A549 (cell line): ENCODE measurements at regions not wholly inside any gene's neighbourhood (a gene's known extent, or its start where the extent isn't known, plus 50 kb on each side); places are given as distances from the start of the nearest gene placed in this dataset.

ENCODE experiments used
- CEBPB ChIP-seq, 2 experiments: fragments of >200 bp in 1 of 2; sonication (Bioruptor Twin) in 1 of 2; formaldehyde crosslinking in 1 of 2; IDR thresholded peaks; 2 replicates each; pipeline ENCODE4 v1.6.1; 2012 to 2016
- HEYL ChIP-seq: fragments of 250-450 bp; sonication (Bioruptor Pico); IDR thresholded peaks from 2 replicates; pipeline ENCODE4 v1.8.0; 2021; ENCODE audit warnings: mild to moderate bottlenecking, moderate library complexity
- KDM5A ChIP-seq: fragments of 200-600 bp; sonication (generic); IDR thresholded peaks from 2 replicates; pipeline ENCODE4 v1.6.1; 2016; ENCODE audit warnings: antibody characterized with exemption, mild to moderate bottlenecking
- NPAS2 ChIP-seq: fragments of 250-450 bp; sonication (Bioruptor Pico); IDR thresholded peaks from 2 replicates; pipeline ENCODE4 v1.8.0; 2022; ENCODE audit warnings: mild to moderate bottlenecking, moderate library complexity, borderline replicate concordance
- PHF8 ChIP-seq: fragments of 200-600 bp; sonication (generic); IDR thresholded peaks from 2 replicates; pipeline ENCODE4 v1.6.1; 2016; ENCODE audit warnings: low read depth, mild to moderate bottlenecking, antibody characterized with exemption, moderate library complexity, borderline replicate concordance
- POLR2A ChIP-seq: IDR thresholded peaks from 2 replicates; pipeline ENCODE4 v1.6.1; 2012; ENCODE audit warnings: mild to moderate bottlenecking, low read length
- RAD21 ChIP-seq, 2 experiments: fragments of >200 bp in 1 of 2; sonication (Bioruptor Twin) in 1 of 2; formaldehyde crosslinking in 1 of 2; IDR thresholded peaks in 1 of 2; conservative IDR thresholded peaks in 1 of 2; 2 replicates in 1 of 2; 3 replicates in 1 of 2; pipeline ENCODE4 v1.6.1; 2012 to 2018; ENCODE audit warnings: inconsistent platforms in 1 of 2
- RFX5 ChIP-seq: fragments of 450-650 bp; IDR thresholded peaks from 2 replicates; pipeline ENCODE4 v1.7.1; 2014; ENCODE audit warnings: antibody characterized with exemption, mild to moderate bottlenecking, moderate library complexity
- TF ChIP-seq, protein P1 (sequence below): fragments of >200 bp; sonication (Bioruptor Twin); formaldehyde crosslinking; IDR thresholded peaks from 3 replicates; pipeline ENCODE4 v1.5.1; 2016
- TF ChIP-seq, protein P2 (sequence below): fragments of 200-600 bp; sonication (generic); IDR thresholded peaks from 2 replicates; pipeline ENCODE4 v1.6.1; 2016; ENCODE audit warnings: antibody characterized with exemption, mild to moderate bottlenecking, moderate library complexity
- TF ChIP-seq, protein P3 (sequence below): fragments of 250-450 bp; sonication (Bioruptor Pico); IDR thresholded peaks from 2 replicates; pipeline ENCODE4 v1.5.0; 2021; ENCODE audit warnings: mild to moderate bottlenecking, moderate library complexity, borderline replicate concordance
- TF ChIP-seq, protein P4 (sequence below): fragments of 450-650 bp; IDR thresholded peaks from 2 replicates; pipeline ENCODE4 v1.6.1; 2014; ENCODE audit warnings: antibody characterized with exemption
- TF ChIP-seq, protein P5 (sequence below): fragments of 150-350 bp; IDR thresholded peaks from 2 replicates; pipeline ENCODE4 v1.6.1; 2014; ENCODE audit warnings: low read depth, mild to moderate bottlenecking, low read length

DNA sequence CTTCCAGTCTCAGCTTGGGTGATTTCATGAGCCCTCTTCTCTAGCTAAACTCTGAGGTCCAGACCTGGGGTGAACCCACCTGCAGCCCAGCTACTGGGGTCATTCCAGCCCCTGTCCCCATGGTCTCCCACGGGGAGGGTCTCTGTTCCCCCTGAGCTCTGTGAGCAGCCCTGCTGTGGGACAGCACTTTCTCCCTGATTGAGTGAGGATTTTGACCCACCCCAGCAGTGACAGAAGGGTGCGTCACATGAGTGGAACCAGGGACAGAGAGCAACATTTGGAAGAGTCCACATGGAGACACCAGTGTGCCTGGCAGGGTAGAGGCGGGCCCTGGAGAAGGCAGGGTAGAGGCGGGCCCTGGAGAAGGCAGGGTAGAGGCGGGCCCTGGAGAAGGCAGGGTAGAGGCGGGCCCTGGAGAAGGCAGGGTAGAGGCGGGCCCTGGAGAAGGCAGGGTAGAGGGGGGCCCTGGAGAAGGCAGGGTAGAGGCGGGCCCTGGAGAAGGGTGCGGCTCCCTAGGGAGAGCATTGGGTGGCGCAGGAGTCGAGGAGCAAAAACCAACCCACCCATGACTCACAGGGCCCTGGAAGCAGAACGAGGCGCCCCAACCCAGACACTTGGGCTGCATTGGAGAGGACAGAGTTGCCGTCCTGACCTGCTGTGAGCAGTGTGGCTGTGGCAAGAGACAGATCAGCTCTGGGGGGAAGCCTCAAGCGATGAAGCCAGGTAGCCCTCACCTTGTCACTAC, 227.7 kb upstream of the B3GAT1 start:
- no peak for TF ChIP-seq POLR2A
- TF ChIP-seq CEBPB (IDR thresholded peaks at IDR 0.05) = no peak
- TF ChIP-seq, protein P1, sequence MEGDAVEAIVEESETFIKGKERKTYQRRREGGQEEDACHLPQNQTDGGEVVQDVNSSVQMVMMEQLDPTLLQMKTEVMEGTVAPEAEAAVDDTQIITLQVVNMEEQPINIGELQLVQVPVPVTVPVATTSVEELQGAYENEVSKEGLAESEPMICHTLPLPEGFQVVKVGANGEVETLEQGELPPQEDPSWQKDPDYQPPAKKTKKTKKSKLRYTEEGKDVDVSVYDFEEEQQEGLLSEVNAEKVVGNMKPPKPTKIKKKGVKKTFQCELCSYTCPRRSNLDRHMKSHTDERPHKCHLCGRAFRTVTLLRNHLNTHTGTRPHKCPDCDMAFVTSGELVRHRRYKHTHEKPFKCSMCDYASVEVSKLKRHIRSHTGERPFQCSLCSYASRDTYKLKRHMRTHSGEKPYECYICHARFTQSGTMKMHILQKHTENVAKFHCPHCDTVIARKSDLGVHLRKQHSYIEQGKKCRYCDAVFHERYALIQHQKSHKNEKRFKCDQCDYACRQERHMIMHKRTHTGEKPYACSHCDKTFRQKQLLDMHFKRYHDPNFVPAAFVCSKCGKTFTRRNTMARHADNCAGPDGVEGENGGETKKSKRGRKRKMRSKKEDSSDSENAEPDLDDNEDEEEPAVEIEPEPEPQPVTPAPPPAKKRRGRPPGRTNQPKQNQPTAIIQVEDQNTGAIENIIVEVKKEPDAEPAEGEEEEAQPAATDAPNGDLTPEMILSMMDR = no peak
- TF ChIP-seq, protein P2, sequence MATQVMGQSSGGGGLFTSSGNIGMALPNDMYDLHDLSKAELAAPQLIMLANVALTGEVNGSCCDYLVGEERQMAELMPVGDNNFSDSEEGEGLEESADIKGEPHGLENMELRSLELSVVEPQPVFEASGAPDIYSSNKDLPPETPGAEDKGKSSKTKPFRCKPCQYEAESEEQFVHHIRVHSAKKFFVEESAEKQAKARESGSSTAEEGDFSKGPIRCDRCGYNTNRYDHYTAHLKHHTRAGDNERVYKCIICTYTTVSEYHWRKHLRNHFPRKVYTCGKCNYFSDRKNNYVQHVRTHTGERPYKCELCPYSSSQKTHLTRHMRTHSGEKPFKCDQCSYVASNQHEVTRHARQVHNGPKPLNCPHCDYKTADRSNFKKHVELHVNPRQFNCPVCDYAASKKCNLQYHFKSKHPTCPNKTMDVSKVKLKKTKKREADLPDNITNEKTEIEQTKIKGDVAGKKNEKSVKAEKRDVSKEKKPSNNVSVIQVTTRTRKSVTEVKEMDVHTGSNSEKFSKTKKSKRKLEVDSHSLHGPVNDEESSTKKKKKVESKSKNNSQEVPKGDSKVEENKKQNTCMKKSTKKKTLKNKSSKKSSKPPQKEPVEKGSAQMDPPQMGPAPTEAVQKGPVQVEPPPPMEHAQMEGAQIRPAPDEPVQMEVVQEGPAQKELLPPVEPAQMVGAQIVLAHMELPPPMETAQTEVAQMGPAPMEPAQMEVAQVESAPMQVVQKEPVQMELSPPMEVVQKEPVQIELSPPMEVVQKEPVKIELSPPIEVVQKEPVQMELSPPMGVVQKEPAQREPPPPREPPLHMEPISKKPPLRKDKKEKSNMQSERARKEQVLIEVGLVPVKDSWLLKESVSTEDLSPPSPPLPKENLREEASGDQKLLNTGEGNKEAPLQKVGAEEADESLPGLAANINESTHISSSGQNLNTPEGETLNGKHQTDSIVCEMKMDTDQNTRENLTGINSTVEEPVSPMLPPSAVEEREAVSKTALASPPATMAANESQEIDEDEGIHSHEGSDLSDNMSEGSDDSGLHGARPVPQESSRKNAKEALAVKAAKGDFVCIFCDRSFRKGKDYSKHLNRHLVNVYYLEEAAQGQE = no peak
- no peak for TF ChIP-seq RAD21 (conservative IDR thresholded peaks at IDR 0.05 in 1 of 2, IDR thresholded peaks at IDR 0.05 in 1 of 2)
- TF ChIP-seq PHF8 = no peak
- TF ChIP-seq RFX5 = no peak
- TF ChIP-seq, protein P3, sequence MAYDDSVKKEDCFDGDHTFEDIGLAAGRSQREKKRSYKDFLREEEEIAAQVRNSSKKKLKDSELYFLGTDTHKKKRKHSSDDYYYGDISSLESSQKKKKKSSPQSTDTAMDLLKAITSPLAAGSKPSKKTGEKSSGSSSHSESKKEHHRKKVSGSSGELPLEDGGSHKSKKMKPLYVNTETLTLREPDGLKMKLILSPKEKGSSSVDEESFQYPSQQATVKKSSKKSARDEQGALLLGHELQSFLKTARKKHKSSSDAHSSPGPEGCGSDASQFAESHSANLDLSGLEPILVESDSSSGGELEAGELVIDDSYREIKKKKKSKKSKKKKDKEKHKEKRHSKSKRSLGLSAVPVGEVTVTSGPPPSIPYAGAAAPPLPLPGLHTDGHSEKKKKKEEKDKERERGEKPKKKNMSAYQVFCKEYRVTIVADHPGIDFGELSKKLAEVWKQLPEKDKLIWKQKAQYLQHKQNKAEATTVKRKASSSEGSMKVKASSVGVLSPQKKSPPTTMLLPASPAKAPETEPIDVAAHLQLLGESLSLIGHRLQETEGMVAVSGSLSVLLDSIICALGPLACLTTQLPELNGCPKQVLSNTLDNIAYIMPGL (CRISPR knock-in tag) = no peak
- TF ChIP-seq, protein P4, sequence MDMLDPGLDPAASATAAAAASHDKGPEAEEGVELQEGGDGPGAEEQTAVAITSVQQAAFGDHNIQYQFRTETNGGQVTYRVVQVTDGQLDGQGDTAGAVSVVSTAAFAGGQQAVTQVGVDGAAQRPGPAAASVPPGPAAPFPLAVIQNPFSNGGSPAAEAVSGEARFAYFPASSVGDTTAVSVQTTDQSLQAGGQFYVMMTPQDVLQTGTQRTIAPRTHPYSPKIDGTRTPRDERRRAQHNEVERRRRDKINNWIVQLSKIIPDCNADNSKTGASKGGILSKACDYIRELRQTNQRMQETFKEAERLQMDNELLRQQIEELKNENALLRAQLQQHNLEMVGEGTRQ = no peak
- TF ChIP-seq, protein P5, sequence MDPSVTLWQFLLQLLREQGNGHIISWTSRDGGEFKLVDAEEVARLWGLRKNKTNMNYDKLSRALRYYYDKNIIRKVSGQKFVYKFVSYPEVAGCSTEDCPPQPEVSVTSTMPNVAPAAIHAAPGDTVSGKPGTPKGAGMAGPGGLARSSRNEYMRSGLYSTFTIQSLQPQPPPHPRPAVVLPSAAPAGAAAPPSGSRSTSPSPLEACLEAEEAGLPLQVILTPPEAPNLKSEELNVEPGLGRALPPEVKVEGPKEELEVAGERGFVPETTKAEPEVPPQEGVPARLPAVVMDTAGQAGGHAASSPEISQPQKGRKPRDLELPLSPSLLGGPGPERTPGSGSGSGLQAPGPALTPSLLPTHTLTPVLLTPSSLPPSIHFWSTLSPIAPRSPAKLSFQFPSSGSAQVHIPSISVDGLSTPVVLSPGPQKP = no peak
- TF ChIP-seq HEYL (CRISPR knock-in tag) = no peak
- no peak for TF ChIP-seq KDM5A
- TF ChIP-seq NPAS2 = no peak
